DND-41 (cell line): ENCODE measurements at regions not wholly inside any gene's neighbourhood (a gene's known extent, or its start where the extent isn't known, plus 50 kb on each side); places are given as distances from the start of the nearest gene placed in this dataset.

Source experiments
- EZH2 ChIP-seq: IDR thresholded peaks from 3 replicates; pipeline ENCODE4 v1.6.1; 2012; ENCODE audit warnings: borderline replicate concordance, low read depth, mild to moderate bottlenecking, moderate library complexity, low read length, inconsistent platforms; ENCODE audit not compliant: severe bottlenecking
- TF ChIP-seq, protein P1 (sequence below): IDR thresholded peaks from 2 replicates; pipeline ENCODE4 v1.5.1; 2012; ENCODE audit warnings: borderline replicate concordance, low read length, moderate library complexity, mild to moderate bottlenecking; ENCODE audit not compliant: poor library complexity, severe bottlenecking; ENCODE audit errors: extremely low read depth

- TF ChIP-seq, protein P1, sequence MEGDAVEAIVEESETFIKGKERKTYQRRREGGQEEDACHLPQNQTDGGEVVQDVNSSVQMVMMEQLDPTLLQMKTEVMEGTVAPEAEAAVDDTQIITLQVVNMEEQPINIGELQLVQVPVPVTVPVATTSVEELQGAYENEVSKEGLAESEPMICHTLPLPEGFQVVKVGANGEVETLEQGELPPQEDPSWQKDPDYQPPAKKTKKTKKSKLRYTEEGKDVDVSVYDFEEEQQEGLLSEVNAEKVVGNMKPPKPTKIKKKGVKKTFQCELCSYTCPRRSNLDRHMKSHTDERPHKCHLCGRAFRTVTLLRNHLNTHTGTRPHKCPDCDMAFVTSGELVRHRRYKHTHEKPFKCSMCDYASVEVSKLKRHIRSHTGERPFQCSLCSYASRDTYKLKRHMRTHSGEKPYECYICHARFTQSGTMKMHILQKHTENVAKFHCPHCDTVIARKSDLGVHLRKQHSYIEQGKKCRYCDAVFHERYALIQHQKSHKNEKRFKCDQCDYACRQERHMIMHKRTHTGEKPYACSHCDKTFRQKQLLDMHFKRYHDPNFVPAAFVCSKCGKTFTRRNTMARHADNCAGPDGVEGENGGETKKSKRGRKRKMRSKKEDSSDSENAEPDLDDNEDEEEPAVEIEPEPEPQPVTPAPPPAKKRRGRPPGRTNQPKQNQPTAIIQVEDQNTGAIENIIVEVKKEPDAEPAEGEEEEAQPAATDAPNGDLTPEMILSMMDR, result no peak
- TF ChIP-seq EZH2, result no peak
Measured at GRCh38 chr6:141439513-141439912, 693.2 kb upstream of the GJE1 start.
